ENCODE measurements at regions not wholly inside any gene's neighbourhood (a gene's known extent, or its start where the extent isn't known, plus 50 kb on each side); places are given as distances from the start of the nearest gene placed in this dataset.
"Not testable (repeated sequence)": the region's sequence is repeated elsewhere in the genome, so short reads cannot be mapped to it uniquely, and the experiment has no call there.

DNA sequence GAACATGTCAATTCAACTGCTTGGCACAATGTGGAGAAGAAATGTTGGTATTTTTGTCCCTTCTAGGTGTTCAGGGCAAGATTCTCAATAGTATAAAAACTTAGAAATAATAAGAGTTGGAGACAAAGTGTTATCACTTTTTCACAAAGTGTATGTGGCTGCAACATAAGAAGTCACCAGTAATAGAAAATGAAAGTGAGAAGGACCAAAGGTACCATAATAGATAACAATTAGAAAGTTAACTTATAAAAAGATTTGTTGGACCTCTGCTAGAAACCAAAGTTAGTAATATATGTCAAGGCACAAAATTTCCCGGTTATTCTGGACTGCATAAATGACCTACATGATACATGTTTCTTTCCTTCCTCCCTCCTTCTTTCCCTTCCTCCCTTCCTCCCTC is 1535.3 kb downstream of the EFNA5 start:
- no peak for DNase-seq (ENCODE audit: low spot score)

DNA sequence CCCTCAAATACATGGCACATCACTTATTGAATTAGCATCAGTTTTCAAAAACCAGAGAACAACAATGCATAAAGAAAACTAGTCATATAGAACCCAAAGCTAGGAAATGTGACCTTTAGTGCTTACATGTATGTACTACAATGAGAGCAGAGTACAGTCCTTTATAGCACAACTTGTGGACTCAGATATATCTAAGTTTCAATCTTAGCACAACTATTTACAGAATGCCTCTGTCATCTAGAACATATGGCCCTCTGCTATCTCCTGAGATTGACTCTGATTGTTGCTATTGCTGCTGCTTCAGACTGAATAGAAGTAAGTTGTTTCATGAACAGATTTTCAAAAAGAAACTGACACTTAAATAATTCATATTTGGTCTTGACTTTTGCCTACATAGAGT is 1536.2 kb downstream of the EFNA5 start:
- DNase-seq (ENCODE audit: low spot score): no peak

DNA sequence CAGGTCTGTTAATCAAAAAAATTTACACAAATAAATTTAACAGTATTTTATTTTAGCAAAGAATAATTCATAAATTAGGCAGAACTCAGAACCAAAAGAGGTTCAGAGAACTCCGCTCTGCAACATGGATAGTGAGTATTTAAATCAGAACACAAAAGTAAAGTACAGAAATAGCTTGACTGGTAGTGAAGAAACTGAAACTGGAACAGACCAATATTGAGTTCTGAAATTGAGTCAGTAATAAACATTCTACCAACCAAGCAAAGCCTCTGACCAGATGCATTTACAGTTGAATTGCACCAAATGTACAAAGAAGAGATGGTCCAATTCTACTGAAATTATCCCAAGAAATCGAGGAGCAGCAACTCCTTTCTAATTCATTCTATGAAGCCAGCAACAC is 1542.8 kb downstream of the EFNA5 start:
- DNase-seq (ENCODE audit: low spot score): no peak

DNA sequence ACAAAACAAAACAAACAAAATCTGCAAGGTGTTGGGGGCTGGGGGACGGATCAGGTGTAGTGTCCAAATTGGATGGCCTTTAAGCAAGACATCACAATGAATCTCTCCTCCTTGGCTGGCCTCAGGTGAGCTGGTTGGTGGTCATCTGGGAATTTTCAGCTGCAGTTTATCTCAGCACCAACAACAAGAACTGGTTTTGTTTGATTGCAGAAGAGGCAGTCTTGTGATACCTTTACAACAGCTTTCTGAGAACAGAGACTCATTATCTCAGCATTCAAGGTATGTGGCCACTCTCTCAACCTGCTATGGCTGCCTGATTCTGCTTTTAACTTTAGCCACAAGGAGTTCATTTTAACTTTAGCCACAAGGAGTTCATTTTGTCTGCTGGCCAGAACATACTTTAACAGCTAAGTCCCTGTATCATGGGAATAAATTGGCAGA is 1543.4 kb downstream of the EFNA5 start:
- no peak for DNase-seq (ENCODE audit: low spot score)

DNA sequence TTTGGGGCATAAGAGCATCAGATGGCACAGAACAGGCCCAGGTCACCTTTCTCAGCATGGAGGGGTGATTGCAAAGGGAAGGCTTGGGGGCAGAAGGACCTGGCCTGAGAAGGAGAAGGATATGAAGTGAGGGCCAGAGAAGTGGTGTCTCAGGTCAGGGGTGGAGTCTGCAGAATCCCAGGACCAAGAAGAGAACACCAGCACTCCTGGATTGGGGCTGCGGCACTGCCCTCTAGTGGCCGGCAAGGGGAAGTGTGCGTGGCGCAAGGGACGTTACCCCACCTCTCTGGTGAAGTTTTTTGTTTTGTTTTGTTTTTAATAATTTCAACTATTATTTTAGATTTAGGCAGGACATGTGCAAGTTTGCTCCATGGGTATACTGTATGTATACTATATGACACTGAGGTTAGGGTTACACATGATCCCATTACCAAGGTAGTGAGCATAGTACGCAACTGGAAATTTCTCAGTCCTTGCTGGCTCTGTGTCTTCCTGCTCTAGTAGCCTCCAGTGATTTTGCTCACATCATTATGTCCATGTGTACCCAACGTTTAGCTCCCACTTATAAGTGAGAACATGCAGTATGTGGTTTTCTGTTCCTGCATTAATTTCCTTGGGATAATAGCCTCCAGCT is 1548.6 kb downstream of the EFNA5 start:
- no peak for DNase-seq (ENCODE audit: low spot score)

DNA sequence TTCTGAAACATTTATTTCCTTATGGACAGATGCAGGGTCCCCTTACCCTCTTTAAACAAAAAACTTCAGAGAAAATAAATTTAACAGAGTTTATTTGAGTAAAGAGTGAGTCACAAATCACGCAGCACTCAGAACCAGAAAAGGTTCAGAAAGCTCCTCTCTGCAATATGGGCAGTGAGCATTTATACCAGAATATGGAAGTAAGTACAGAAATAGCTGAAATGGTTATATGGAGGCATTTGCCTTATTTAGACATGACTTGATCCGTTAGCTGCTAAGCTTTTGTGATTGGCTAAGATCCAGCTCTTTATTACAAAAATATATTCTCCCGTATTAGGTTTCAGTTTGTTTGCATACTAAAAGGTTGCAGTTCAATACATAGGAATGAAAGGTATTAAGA is 1554.1 kb downstream of the EFNA5 start:
- DNase-seq (ENCODE audit: low spot score): no peak

DNA sequence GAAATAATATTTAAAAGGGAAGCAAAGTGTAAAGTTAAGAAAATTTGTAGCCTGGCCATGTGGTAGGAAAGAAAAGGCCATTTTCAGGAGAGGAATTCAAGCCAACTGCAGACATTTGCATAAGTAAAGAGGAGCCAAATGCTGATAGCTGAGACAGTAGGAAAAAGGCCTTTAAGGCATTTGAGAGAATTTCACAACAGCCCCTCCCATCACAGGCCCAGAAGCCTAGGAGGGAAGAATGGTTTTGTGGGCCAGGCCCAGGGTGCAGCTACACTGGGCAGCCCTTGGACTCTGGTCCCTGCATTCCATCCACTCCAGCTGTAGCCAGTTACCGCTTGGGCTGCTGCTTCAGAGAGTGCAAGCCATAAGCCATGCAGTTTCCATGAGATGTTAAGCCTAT is 1556.8 kb downstream of the EFNA5 start:
- no peak for DNase-seq (ENCODE audit: low spot score)

DNA sequence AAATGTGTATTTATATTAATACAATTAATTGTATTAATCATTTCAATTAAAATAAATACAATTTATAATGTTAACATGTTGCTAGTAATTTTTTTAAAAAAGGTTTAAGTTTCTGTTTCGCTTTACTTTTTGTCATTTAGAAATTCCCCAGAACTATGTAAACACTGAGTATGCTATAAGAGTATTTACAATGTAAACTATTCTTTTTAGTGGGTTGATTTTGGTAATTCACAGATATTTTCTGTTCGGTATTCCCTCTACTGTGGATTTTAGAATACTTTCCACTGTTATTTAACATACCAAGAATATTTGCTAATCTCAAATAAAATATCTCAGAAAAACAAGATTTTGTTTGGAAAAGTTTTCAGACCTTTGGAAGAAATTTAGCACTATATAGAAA is 1564.4 kb downstream of the EFNA5 start:
- DNase-seq (ENCODE audit: low spot score): no peak

DNA sequence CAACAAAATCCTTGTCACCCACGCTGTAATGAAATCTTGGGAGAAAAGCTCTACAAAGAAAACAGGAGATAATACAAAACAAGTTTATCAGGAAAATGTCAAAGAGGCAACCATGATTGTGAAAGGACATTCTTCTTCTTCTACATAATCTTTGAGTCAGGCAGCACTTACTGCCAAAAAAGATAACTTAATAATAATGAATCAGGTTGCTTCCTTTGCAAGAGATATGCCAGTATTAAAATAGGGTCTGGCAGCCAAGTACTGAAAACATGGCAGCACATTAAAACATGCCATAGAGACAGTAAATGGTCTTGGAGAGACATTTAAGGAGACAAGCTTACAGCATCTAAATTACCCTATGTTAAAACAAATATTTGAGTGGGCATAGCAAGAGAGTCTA is 1573.4 kb downstream of the EFNA5 start:
- DNase-seq (ENCODE audit: low spot score): no peak

DNA sequence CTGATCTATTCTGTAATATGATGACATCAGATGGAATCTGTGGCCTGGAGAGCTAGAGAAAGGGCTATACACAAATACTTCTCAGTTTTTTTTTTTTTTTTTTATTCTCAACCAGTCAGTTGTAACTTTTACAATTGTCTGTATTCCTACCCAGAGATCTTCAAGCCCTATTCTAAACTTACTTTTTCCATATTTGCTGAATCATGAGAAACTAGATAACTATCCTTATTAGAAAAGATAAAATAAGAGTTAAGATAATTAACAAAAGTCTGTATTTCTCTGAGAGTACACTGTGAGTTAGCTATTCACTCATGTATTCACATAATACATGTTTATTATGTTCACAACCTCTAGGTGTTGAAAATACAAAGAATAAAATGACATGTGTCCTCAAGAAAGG is 1575.9 kb downstream of the EFNA5 start:
- no peak for DNase-seq (ENCODE audit: low spot score)

DNA sequence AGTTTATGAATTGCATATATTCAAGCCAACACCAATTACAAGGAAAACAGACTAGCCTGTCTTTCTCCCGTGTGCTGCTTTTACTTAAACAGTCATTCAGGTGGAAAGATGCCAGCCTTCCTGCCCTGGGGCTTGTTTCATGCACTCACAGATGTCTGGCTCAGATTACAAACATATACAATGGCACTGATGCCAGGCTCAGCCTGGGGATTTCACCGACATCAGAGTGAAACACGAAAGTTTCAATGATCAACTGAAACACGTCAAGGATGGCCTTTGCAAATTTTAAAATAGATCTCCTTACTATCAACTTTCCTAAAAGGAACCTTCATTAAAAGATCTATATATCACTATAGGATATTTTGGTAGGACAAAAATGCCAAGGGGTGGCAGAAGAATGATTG is 1576.5 kb downstream of the EFNA5 start:
- peak; percentile 71 for DNase-seq (ENCODE audit: low spot score)

DNA sequence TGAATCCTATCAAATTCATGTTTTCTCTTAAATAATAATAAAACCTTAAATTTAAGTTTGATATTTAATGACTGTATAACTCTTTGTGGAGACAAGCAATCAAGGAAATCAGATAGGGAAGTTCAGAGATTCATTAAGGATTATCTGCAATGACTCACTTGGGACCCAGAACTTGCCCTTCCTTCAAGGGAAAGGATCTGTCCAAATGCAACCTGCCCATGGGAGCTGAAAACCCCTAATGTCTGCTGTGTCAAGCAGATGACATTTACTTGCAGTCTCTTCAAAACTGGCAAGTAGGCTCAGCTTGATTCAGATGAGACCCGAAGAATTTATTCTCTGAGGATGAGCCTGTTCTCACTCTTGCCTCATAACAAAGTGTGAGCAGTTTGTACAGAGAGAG is 1577.6 kb downstream of the EFNA5 start:
- no peak for DNase-seq (ENCODE audit: low spot score)

DNA sequence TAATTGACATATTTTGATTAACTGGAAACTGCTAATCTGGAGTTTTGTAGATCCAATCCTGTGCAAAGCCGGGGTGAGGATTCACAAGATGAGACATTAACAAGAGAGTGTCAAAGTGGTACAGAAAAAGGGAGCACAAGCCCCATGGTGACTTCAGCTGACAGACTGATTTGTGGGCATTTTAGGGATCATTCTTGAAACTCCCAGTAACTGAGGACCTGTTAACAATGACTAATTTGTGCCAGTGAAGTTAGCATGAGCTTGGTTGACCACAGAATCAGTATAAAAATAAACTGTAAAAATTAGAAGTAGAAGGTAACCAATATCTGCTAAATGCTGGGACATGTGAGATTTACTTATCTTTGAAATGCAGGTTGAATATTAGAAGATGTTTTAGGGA is 1578.3 kb downstream of the EFNA5 start:
- no peak for DNase-seq (ENCODE audit: low spot score)

DNA sequence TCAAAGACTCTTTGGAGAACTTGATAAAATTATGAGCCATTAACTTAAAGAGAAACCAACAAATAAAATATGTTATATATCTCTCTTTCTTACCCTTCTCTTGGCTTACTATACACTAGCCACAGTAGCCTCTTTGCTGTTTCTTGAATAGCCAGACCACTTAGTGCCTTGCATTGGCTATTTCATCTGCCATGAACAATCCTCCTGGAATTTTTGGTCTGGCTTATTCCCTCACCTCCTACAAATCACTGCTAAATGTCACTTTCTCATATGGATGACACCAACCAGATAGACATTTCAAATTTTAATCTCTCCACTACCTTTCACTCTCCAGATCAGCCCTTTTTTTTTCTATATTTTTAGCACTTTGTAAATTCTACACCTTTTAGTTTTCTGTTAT is 1581.7 kb downstream of the EFNA5 start:
- no peak for DNase-seq (ENCODE audit: low spot score)

DNA sequence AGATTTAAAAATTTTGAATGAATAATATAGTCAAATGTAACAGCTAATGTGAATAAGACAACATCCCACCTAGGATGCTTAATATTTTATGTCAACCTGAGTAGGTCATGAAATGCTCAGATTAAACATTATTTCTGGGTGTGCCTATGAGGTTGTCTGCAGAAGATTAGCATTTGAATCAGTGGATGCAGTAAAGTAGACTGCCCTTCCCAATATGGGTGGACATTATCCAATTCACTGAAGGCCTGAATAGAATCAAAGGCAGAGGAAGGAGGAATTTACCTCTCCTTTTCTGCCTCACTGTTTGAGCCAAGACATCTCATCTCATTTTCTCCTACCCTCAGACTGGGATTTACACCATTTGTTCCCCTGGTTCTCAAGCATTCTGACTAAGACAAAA is 1582.3 kb downstream of the EFNA5 start:
- DNase-seq (ENCODE audit: low spot score): no peak

DNA sequence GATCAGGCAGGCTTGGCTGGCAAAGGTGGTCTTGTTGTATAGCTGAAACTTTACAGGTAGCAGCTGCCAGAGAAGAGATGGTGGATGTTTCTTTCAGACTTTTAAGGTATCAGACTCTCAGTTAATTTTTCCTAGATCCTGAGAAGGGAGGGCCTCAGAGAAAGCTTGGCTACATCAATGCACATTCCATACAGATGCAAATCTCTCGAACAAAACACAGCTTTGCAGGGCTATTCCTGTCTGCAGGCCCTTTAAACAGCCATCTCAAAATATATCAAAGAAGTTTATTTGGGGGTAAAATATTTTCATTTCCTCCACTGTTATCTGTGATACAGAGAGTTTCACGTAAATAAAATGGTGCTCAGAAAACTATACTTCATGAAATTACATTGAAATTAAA is 1584.4 kb downstream of the EFNA5 start:
- DNase-seq (ENCODE audit: low spot score): no peak

DNA sequence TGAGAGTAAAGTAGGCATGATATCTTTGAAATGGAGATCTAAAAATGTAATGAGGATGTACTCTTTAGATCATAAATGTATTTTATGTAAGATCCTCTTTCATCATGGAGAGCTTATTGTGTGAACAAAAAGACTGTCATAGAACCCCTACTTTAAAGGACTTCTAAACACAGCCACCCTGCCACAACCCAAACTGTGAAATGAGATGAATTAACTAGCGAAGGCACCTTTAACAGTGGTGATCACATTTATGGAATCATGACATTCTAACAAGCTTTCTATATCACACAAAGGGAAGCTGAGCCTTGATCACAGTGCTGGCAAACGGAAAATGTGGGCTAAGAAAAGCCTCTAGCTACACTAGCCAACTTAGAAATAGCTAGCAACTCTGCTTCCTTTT is 1585.2 kb downstream of the EFNA5 start:
- DNase-seq (ENCODE audit: low spot score): no peak

DNA sequence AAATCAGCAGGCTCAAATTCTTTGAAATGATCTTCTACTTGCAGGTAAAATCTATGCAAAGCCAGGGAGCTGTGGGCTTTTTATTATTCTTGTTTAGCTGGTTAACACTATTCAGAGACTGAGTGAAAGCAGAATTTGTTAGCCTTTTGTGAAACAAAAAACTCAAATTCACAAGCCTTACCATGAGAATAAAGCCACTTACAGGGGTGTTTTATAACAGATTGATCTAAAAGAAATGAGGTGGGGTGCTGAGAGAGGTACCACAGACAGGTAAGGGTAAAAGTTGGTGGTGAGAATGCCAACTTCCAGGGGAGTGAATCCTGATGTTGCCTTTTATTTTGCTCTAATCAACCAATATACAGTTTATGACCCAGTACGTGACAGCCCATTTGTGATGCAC is 1585.6 kb downstream of the EFNA5 start:
- no peak for DNase-seq (ENCODE audit: low spot score)

DNA sequence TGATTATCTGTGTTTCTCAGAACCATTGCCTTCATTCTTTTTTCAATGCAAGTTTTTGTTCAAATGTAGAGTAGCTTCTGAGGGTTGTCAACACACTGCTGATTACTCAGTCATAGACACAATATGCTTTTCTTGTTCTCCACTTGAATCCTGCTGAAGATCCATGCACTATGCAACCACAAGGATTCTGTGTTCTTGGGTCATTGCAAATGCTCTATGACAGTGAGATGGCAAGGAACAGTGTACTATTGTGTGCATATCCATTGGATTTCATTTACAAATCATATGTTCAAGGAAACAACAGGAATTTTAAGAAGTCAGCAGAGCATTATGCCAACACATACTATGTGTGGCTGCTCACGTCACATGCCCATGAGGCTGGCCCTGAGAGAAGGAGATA is 1590.2 kb downstream of the EFNA5 start:
- no peak for DNase-seq (ENCODE audit: low spot score)

DNA sequence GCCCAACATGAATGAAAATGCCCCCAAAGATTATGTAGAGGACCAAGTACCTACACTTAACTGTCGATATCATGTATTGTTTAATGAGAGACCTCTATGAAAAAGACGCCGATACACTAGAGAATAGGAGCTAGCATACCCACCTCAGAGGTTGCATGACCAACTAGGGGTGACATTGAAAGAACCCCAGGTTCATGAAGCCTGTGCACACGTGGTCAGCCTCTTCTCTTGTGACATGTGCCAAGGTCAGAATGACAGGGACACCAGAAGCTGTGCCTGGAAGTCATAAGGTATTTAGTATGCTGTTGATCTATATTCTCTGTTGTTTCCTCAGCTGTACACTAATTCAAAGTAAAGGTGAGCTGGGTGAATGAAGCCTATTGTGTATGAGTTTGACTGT is 1594.1 kb downstream of the EFNA5 start:
- no peak for DNase-seq (ENCODE audit: low spot score)

DNA sequence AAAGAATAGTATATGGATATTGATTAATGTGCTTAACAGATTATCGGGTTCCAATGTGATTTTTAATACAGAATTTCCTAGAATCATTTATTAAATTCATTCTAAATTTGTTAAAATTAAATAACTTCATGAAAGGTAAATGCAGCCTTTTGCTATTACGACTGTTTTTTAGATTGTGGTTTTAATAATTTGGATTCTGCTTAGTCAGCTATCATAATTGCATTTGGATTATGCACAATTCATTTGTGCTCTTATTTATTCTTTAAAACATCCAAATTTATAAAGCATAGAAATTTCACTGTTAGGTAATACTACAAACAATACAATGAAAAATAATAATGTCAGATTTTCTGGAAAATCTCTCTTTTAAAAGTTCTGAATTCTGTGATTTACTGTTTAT is 1598.5 kb downstream of the EFNA5 start:
- DNase-seq (ENCODE audit: low spot score): no peak

DNA sequence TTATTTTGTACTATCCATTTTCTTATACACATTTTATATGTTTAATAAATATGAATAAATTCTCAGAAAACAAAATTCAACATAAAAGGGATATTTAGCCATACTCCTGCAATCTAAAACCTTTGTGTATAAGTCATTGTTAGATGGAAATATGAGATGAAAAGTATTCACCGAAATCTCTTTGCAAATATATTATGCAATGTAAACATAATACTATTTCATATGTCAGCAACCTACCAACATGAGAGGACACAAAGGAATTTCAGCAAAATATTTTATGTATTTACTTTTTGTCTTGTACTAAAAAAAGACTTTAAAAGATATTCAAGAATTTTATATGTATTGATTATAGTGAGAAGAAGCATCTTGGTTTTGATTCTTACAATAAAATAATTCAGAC is 1623.4 kb downstream of the EFNA5 start:
- no peak for DNase-seq (ENCODE audit: low spot score)

DNA sequence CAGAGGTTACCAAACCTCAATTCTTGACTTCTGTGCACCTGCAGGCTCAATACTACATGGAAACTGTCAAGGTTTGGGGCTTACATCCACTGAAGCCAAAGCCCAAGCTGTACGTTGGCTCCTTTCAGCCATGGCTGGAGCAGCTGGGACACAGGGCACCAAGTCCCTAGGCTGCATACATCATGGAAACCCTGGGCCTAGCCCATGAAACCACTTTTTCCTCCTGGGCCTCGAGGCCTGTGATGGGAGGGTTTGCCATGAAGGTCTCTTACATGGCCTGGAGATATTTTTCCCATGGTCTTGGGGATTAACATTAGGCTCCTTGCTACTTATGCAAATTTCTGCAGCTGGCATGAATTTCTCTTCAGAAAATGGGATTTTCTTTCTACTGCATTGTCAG is 1638.7 kb downstream of the EFNA5 start:
- DNase-seq (ENCODE audit: low spot score): not testable (repeated sequence)

DNA sequence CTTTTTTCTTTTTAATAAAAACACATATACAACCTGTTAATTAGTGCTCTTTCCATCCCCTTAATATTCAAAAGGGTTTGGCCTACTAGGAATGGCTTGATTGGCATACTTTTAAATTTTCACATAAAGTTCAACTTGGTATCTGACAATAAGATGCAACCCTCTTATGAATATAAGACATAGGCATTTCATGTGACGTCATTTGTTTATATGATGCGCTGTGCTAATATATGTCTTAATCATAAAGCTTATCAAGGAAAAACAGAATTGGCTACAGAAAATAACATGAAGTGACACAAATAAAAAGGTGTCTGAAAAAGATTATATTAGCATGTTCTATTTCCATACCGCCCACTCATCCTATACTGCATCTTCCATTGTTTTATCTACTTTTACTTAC is 1642.4 kb downstream of the EFNA5 start:
- DNase-seq (ENCODE audit: low spot score): no peak

DNA sequence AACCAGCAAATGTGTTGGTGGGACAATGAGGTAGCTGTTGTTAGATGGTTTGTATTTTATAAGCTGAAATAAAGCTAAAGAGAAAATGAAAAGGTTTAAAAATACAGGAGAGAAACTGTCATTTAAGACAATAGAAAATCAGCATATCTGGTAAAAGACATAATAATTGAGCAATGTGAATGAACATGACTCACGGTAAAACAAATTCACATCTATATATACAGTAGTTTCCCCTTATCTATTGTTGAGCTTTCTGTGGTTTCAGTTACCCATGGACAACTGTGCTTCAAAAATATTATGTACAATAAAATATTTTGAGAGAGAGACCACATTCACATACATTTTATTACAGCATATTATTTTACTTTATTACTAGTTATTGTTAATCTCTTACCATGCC is 1649.8 kb downstream of the EFNA5 start:
- DNase-seq (ENCODE audit: low spot score): no peak
